Osteoblast (primary cell): ENCODE measurements at regions not wholly inside any gene's neighbourhood (a gene's known extent, or its start where the extent isn't known, plus 50 kb on each side); places are given as distances from the start of the nearest gene placed in this dataset.

ENCODE experiments used
- DNase-seq: peaks from one replicate; pipeline ENCODE4 v3.0.0; 2011; ENCODE audit warnings: low spot score, mixed read lengths; ENCODE audit not compliant: insufficient read length; ENCODE audit errors: missing footprints
- H2AFZ ChIP-seq: 2 replicates; pipeline ENCODE4 v1.6.0; 2011; ENCODE audit warnings: mild to moderate bottlenecking, low read length
- H3K27ac ChIP-seq: 2 replicates; pipeline ENCODE4 v1.5.1; 2011; ENCODE audit warnings: mild to moderate bottlenecking, low read depth, low read length, moderate library complexity
- H3K27me3 ChIP-seq: 2 replicates; pipeline ENCODE4 v1.6.0; 2012; ENCODE audit warnings: mild to moderate bottlenecking, control low read depth, inconsistent platforms, low read length, moderate library complexity; ENCODE audit not compliant: insufficient read depth
- H3K36me3 ChIP-seq: 2 replicates; pipeline ENCODE4 v1.5.1; 2011; ENCODE audit warnings: mild to moderate bottlenecking, low read length, control low read depth, moderate library complexity; ENCODE audit not compliant: insufficient read depth
- H3K4me1 ChIP-seq: 2 replicates; pipeline ENCODE4 v1.5.1; 2011; ENCODE audit warnings: mild to moderate bottlenecking, low read length, control low read depth, moderate library complexity; ENCODE audit not compliant: insufficient read depth
- H3K4me2 ChIP-seq: 2 replicates; pipeline ENCODE4 v1.6.0; 2011; ENCODE audit warnings: mild to moderate bottlenecking, low read length; ENCODE audit not compliant: insufficient read depth
- H3K4me3 ChIP-seq: fragments of 200-600 bp; sonication (generic); 3 replicates; pipeline ENCODE4 v1.5.1; 2012; ENCODE audit warnings: mild to moderate bottlenecking, low read length, inconsistent platforms; ENCODE audit not compliant: insufficient read depth
- H3K79me2 ChIP-seq: 2 replicates; pipeline ENCODE4 v1.6.0; 2012; ENCODE audit warnings: mild to moderate bottlenecking, low read length, control low read depth, inconsistent platforms; ENCODE audit not compliant: insufficient read depth
- H3K9me3 ChIP-seq: 2 replicates; pipeline ENCODE4 v1.5.1; 2011; ENCODE audit warnings: low read depth, low read length, control low read depth
- H4K20me1 ChIP-seq: 2 replicates; pipeline ENCODE4 v1.6.0; 2012; ENCODE audit warnings: mild to moderate bottlenecking, low read length, control low read depth; ENCODE audit not compliant: insufficient read depth
- TF ChIP-seq, protein P1 (sequence below): IDR thresholded peaks from 2 replicates; pipeline ENCODE4 v1.5.1; 2011; ENCODE audit warnings: mild to moderate bottlenecking, low read depth, low read length, moderate library complexity; ENCODE audit errors: extremely low read depth

DNA sequence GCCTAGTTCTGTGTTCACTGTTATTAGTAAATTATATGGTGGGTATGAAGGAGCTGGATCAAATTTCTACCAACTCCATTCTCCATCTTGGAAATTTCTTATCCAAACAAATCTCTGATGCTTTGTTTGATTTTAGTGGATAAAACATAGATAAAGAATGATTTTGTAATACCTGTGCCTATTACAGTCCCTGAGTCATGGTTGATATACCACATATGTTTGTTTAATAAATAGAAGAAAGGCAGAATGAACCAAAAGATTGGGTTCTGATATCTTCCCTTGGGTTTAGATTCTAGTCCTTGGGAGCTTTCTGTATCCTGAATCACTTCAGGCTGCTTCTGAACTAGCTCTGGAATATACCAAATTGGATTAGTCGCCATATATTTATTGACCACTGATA, 203.6 kb downstream of the PDCD6IP start:
- no peak overlapping the region for H2AFZ ChIP-seq
- no peaks in the 10 kb centered on the region for H3K79me2 ChIP-seq
- no peaks in the 10 kb centered on the region for H3K27me3 ChIP-seq
- peaks cover 21% of the 10 kb centered on the region for H3K4me1 ChIP-seq
- no peaks in the 10 kb centered on the region for H4K20me1 ChIP-seq
- DNase-seq: no peak
- H3K4me2 ChIP-seq: no peak overlapping the region
- TF ChIP-seq, protein P1, sequence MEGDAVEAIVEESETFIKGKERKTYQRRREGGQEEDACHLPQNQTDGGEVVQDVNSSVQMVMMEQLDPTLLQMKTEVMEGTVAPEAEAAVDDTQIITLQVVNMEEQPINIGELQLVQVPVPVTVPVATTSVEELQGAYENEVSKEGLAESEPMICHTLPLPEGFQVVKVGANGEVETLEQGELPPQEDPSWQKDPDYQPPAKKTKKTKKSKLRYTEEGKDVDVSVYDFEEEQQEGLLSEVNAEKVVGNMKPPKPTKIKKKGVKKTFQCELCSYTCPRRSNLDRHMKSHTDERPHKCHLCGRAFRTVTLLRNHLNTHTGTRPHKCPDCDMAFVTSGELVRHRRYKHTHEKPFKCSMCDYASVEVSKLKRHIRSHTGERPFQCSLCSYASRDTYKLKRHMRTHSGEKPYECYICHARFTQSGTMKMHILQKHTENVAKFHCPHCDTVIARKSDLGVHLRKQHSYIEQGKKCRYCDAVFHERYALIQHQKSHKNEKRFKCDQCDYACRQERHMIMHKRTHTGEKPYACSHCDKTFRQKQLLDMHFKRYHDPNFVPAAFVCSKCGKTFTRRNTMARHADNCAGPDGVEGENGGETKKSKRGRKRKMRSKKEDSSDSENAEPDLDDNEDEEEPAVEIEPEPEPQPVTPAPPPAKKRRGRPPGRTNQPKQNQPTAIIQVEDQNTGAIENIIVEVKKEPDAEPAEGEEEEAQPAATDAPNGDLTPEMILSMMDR: no peak
- H3K36me3 ChIP-seq: no peaks in the 10 kb centered on the region
- H3K9me3 ChIP-seq: no peaks in the 10 kb centered on the region
- H3K4me3 ChIP-seq: no peak overlapping the region
- no peak overlapping the region for H3K27ac ChIP-seq

DNA sequence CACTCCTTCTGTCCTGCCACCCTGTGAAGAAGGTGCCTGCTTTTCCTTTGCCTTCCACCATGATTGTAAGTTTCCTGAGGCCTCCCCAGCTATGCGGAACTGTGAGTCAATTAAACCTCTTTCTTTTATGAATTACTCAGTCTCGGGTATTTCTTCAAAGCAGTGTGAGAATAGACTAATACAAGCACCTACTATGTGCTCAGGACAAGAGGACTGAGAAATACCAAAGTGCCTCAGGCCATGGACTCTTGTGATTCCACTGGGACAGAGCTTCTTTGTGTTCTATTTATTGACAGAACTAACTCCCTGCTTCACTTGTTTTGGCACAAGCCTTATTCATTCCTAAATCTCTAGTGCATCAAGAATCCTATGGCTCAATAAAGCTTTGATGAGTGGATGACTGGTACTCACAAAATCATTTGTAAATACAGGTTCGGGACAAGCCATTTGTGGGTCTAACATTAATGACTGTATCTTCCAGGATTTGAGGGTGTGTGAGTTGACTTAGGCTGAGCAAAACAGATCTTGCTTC, 204.2 kb downstream of the PDCD6IP start:
- Histone ChIP-seq H2AFZ (no peak overlapping the region), H3K27ac (no peak overlapping the region), H3K36me3 (no peaks in the 10 kb centered on the region), H3K27me3 (no peaks in the 10 kb centered on the region), H3K4me1 (peaks cover 28% of the 10 kb centered on the region), H4K20me1 (no peaks in the 10 kb centered on the region), H3K4me2 (no peak overlapping the region), H3K4me3 (no peak overlapping the region), H3K9me3 (no peaks in the 10 kb centered on the region), H3K79me2 (no peaks in the 10 kb centered on the region)
- DNase-seq: no peak
- TF ChIP-seq, protein P1: no peak

DNA sequence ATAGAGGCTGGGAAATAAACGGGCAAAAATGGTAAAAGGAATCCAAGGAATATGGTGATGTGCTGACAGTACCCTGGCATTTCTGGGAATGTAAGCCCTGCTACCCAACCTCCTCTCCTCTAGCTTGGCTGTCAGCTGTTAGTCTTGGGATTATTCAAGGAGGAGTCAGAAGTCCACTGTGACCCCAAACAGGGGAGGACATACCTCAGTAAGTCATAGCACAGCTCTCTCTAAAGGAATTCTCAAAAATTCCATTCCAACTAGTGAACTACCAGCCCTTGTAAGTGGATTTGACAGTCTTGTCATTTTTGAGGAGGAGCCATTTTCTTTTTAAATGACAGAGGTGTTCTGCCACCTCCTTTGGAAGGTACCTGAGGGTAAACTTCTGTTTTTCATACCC, 207.5 kb downstream of the PDCD6IP start:
- H3K4me2 ChIP-seq: peak overlapping the region; percentile 30
- no peaks in the 10 kb centered on the region for H4K20me1 ChIP-seq
- no peaks in the 10 kb centered on the region for H3K27me3 ChIP-seq
- H3K27ac ChIP-seq: peak overlapping the region; percentile 73
- no peaks in the 10 kb centered on the region for H3K9me3 ChIP-seq
- no peak for DNase-seq
- H3K4me1 ChIP-seq: peaks cover 55% of the 10 kb centered on the region
- no peaks in the 10 kb centered on the region for H3K36me3 ChIP-seq
- peak overlapping the region; percentile 18 for H2AFZ ChIP-seq
- H3K4me3 ChIP-seq: no peak overlapping the region
- no peaks in the 10 kb centered on the region for H3K79me2 ChIP-seq
- TF ChIP-seq, protein P1: no peak

DNA sequence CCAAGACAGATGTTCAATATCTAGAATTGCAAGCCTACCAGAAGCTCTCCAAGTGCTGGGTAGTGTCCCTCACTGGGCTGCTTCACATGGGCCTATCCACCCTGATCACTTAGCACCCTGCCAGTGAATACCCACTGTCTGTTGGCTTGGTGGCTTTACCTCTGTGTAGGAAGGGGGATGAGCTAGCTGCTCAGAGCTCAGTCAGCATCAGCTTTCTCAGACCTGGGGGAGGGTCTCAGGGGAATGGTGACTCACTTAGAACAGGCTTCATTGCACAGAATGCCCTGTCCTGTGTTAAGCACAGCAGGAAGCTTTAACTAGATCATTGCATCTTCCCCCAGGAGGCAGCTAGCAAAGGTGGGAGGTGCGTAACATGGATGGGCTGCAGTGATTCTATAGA, 209.8 kb downstream of the PDCD6IP start:
- Histone ChIP-seq H3K36me3 (no peaks in the 10 kb centered on the region), H2AFZ (no peak overlapping the region), H3K4me1 (peaks cover 74% of the 10 kb centered on the region), H3K9me3 (no peaks in the 10 kb centered on the region), H3K27ac (peak overlapping the region; percentile 52), H3K4me3 (no peak overlapping the region), H3K4me2 (peak overlapping the region; percentile 38), H3K27me3 (no peaks in the 10 kb centered on the region), H3K79me2 (no peaks in the 10 kb centered on the region), H4K20me1 (no peaks in the 10 kb centered on the region)
- no peak for DNase-seq
- TF ChIP-seq, protein P1: no peak
